HG03103 (cell line): ENCODE measurements at regions not wholly inside any gene's neighbourhood (a gene's known extent, or its start where the extent isn't known, plus 50 kb on each side); places are given as distances from the start of the nearest gene placed in this dataset.

Experiments
- ATAC-seq: cut with Tn5 transposase; IDR thresholded peaks from one replicate; pipeline ENCODE4 v1.9.1; 2021; ENCODE audit warnings: low read depth; ENCODE audit not compliant: unreplicated experiment

DNA sequence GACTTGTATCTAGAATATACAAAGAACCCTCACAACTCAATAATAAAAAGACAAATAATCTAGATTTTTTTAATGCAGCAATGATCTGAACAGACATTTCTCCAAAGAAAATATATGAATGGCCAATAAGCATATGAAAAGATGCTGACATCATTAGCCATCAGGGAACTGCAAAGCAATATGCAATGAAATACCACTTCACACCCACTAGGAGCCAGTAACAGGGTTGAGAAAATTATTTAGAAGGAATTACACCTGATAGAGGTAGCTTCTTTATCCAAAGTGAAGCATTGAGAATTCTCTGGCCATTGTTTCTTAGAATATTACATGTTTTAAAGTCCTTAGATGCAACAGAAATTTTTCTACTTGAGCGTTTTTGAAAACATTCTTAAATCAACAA lies 316.9 kb downstream of the KCNN2 start:
- ATAC-seq: no peak

- ATAC-seq: no peak
These were observed 303.7 kb downstream of the KCNN2 start for GRCh38 chr5:114665551-114665950.

DNA sequence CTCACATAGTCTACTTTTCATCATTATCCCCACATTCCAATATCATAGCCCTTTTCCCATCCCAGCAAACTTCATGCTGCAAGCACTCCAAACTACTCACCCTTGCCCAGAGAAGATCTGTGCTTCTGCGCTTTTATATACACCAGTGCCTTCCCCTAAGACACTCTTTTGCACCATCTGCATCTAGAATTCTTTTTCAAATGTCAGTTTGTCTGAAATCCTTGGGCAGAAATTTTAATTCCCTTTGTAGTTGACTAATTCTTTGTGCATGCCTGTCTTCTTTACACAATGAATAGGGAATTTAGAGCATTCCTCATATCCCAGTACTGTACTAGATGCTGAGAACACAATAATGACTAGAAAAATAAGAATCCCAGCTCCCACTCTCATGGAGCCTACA lies 298.9 kb downstream of the KCNN2 start:
- no peak for ATAC-seq

DNA sequence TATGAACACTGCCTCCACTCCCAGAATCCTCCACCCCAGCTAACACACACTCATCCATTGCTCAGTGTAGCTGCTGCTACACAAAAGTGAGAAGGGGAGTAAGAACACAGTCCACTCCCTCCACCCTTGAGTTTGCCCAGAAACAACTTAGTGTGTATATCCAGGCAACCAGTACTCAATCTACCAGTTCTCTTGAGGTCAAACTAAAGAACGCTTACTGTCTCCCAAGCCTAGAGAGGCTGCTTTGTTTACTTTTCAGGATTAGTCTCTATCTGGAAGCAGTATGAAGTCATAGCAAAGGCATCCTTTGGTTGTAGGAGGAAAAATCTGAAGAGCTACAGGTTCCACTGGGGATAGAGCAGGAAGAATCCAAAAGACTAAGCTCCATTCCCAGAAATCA lies 296.3 kb downstream of the KCNN2 start:
- no peak for ATAC-seq

- ATAC-seq: no peak
These were observed 295.7 kb downstream of the KCNN2 start for GRCh38 chr5:114657342-114658130.

DNA sequence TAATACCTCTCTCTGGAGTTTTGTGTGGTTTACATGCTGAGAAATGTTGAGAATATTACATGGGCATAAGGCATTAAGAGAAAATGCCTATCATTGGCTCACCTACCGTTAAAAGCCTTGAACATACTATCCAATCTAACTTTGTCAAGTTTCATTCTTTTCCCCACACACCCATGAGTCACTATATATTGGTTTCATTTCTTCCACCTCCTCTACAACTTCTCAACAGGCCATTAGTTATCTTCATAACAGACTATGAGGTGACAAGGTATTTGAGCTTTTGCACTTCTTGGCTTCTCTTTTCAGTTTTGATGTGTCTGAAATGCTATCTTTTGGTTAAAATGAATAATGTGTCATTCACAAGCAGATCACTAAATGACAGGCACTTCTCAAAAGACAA lies 288.0 kb downstream of the KCNN2 start:
- ATAC-seq: no peak

GRCh38 chr5:114648940-114649339 lies 287.1 kb downstream of the KCNN2 start:
- no peak for ATAC-seq

DNA sequence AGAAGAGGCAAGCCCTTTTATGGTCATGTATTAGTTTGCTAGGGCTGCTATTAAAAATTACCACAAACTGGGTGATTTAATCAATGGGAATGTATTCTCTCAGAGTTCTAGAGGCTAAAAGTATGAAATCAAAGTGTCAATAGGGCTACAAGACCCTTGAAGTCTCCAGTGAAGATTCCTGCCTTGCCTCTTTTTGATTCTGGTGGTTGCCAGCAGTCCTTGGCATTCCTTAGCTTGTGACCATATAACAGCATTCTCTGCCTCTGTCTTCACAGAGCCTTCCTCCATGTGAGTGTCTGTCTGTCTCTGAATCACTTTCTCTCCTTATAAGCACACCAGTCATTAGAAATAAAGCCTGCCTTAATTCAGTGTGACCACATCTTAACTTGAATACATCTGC lies 282.7 kb downstream of the KCNN2 start:
- no peak for ATAC-seq

- no peak for ATAC-seq
These were observed 274.4 kb downstream of the KCNN2 start for GRCh38 chr5:114636271-114636670.

GRCh38 chr5:114634967-114635901 lies 273.4 kb downstream of the KCNN2 start:
- ATAC-seq: no peak

DNA sequence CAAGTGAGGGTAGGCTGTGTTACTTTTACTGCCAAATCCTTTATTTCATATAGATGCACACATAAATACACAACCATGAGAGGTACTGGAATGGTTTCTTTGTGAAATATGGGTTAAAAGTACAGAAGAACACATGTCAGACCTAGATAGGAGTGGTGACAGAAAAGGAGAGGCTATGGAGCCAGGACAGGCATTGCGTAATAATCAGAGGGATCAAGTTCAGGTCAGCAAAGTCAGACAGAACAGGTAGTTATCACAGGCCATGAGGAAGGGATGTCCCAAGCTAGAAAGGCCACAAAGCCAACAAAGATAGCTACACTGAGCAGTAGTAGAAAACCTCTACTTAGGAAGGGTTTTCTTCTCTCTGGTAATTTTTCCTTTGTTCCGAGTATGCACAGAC lies 272.6 kb downstream of the KCNN2 start:
- no peak for ATAC-seq

GRCh38 chr5:114612406-114612805 lies 250.5 kb downstream of the KCNN2 start:
- no peak for ATAC-seq

GRCh38 chr5:114581136-114581535 lies 219.3 kb downstream of the KCNN2 start:
- no peak for ATAC-seq

- no peak for ATAC-seq
These were observed 204.0 kb downstream of the KCNN2 start for GRCh38 chr5:114565871-114566270.

GRCh38 chr5:114565139-114565538 lies 203.3 kb downstream of the KCNN2 start:
- ATAC-seq: no peak

DNA sequence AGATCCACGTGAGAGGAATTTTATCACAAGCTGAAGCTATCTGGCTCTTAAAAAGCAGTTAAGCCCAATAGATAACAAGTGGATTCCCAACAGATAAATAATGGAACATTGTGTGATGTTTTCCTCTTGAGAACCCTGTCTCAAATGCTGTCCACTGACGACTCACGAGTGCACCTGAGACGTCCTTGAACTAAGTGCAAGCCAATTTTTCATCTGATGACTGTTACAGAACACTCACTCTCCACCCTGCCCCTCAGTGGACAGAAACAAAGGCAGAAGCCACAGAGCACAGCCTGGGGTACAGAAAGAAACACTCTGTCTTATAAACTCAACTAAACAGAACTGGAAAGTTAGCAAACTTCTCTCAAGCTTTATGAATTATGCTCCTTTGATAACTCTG lies 199.5 kb downstream of the KCNN2 start:
- ATAC-seq: no peak
